ENCODE measurements at regions not wholly inside any gene's neighbourhood (a gene's known extent, or its start where the extent isn't known, plus 50 kb on each side); places are given as distances from the start of the nearest gene placed in this dataset.

DNA sequence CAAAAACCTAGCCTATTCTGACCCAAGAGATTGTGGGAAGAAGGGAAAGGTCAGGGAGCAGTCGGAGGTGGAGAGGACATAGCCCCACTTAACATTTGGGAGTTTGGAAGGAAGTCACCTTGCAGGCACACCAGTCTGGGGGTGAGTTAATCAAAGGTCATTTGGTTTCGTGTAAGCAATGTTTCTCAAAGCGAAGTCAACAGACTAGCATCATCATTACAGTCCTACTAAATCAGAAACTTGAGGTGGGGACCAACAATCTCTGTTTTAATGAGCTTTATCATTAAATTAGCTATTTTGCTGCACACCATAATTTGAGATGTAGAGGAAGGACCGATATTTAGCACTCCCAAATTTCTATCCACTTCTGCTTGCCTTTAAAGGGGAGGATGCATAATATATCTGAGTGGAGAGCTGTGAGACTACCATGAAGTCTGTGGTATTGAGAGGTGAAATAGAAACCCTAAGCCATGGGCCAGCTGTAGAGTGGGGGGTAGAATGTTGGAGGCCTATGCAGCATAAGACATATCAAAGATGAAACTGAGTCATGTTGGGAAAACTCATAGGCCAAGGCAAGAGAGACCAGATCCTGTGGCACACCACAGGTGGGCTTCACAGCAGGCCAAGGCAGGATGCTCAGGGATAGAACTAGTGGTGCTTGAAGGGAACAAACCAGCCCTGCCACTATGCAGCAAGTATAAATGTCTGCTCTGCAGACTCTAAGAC is 141.7 kb upstream of the ANKFN1 start:
- DNase-seq: peak; percentile 20

DNA sequence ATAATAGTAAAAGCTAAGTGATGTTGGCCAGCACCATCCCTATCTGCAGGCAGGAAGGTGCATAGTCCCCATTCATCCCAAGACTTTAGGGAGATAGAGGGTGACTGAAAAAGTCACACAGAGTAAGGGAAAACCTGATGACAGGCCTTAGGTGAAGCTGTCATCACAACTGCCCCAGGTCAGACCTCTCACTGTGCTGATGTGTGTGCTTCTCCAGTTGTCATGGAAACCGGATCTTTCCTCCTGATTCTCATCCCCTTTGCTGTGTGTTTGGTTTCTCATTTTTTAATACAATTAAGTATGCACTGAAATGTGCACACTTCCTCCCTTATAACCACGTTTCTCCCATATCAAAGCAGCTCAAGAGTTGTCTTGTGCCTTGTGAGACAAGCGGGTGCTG is 135.1 kb upstream of the ANKFN1 start:
- DNase-seq: no peak

DNA sequence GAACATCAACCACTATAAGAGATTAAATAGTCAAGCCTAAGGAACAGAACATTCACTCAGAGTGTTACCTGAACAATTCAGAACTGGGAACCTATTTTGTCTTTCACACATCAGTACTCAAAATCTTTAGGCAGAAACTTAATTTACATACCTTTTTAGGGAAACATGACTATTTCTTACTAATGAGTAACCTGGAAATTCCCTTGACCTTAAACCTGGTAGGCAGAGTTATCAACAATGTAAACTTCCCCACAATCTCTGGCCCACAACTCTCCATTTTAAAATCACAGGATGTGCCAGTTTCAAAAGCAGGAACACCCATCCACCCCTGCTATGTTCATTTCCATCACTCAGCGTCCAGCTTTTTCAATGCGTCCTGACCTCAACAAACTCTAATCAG is 132.9 kb upstream of the ANKFN1 start:
- peak; percentile 38 for DNase-seq

DNA sequence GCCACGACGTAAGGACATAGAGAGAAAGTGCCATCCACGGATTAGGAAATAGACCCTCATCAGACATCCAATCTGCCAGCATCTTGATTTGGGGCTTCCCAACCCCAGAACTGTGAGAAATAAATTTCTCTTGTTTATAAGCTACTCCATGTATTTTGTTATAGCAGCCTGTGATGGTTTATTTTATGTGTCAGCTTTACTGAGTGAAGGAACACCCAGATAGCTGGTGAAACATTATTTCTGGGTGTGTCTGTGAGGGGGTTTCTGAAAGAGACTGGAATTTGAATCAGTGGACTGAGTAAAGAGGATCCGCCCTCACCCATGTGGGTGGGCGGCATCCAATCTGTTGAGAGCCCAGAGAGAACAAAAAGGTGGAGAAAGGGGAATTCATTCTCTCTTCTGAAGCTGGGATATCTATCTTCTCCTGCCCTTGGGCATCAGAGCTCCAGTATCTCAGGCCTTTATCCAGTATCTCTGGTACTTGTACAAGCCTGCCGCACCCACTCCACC is 131.5 kb upstream of the ANKFN1 start:
- DNase-seq: no peak

DNA sequence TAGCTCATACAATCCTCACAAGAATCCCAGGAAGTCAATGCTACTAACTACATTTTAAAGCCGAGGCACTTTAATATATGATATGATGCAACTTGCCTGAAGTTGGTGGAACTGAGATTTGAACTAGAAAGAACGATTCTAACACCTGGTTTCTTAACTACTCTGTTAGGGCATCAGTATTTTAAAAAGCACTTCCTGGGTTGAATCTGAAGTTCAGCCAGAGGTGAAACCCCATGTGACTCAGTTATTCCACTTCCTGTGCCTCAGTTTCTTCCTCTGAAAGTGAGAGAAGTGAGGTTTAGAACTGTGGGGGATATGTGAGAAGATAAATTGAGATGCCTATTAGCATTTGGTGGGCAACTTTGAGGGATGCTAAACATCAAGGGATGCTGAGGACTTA is 129.4 kb upstream of the ANKFN1 start:
- DNase-seq: peak; percentile 51

DNA sequence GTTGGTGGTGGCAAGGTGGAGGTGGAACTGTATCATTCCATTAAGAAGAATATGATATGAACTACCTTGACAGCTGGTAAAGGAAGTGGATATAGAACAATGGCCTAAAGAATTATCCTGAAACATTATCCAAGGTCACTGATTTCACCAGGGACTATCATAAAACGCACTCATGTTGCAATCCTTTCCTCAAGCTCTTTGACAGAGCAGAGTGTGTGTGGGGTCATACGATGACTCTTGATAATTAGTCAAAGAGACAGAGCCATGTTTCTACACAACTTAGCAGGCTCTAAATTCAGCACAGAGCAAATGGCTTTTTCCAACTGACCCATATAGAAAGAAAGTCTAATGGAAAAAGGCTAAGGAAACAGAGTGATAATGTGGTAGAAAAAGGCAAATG is 126.4 kb upstream of the ANKFN1 start:
- DNase-seq: no peak

DNA sequence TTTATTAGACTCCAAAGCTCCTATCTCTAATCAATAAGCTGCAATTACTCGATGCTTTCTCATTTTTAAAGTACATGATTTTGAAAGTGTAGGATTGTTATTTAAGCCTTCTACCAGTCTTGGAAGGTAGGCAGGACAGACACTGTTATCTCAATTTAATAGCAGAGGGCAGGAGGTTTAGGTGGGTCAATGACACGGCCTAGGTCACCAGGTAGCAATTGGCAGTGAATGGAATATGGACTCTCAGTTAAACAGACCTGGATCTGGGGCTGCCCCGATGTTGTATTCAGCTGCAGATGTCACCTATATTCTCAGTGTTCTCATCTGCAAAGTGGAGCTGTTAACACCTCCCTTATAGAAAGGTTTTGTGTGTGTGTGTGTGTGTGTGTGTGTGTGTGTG is 124.4 kb upstream of the ANKFN1 start:
- no peak for DNase-seq

DNA sequence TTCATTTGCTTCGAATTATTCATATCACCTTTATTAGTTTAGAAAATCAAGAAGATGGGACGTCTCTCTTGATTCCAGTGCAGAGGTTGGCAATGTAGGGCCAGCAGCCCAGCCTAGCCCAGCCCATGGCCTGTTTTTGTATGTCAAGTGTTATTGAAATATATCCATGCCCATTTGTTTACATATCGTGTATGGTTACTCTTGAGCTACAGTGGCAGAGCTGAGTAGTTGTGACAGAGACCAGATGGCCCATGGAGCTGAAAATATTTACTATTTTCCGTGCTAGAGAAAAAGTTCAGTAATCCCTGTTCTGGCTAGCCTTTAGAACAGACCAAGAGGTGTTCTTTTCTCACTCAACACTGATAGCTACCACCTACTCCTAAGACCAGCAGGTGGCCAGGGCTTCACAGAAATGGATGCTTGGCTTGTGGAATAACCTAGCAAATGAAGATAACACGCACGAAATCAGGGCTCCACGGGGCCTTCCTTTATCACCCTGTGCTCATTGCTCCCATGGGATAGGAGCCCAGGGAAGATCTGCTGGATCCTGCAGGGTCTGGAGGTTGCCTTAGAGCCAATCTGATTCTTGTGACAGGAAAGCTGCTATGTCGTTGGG is 123.2 kb upstream of the ANKFN1 start:
- DNase-seq: no peak

DNA sequence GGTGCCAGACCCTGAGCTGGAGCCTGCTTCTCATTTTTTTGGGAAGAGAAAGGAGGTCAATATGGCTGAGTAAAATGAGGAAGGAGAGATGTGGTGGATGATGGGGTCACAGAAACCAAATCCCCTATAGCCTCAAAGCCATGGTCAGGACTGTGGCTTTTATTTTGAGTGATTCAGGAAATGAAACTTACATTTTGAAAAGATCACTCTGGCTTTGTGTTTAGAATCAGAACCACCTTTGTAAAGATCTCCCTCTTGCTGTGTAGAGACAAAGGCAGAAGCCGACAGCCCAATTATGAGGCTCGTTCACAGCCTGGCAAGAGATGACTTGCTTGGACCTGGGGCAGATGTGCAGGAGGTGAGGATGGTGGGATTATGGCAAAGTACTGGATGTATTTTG is 121.6 kb upstream of the ANKFN1 start:
- peak; percentile 10 for DNase-seq

DNA sequence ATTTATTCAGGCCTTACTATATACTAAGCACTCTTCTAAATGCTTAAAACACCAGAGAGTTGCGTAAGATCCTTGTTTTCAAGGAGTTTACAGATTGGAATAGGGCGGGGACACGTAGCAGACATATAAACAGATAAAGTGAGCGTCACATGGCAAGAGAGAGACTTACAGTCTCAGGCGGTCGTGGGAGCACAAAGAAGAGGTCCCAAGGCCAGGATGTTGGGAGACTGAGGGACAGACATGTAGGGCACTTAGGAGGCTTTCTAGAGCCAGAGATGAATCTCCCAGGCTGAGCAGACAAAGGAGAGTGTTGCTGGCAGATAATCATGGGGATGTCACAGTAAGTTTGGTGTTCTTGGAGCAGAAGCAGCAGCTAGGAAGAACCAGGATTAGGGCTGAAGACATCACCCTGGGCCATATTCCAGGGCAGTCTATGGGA is 119.1 kb upstream of the ANKFN1 start:
- DNase-seq: no peak

DNA sequence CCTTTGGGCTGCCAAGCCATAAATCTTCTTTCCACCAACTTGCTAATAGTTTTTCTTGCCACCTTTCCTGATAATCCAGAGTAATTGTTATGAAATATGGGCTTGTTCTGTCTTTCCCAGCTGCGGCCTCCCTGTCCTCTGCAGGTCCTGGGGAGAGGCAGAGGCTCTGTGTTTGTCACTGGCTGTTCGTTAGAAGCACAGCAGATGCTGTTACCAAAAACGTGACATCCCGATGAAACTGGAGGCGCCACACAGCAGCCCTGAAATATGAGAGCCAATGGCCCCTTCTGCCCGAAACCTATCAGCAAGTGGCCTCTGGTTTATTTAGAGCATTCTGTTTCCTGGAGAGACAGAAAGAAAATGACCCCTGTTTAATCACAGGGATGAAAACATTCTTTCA is 115.1 kb upstream of the ANKFN1 start:
- DNase-seq: no peak

DNA sequence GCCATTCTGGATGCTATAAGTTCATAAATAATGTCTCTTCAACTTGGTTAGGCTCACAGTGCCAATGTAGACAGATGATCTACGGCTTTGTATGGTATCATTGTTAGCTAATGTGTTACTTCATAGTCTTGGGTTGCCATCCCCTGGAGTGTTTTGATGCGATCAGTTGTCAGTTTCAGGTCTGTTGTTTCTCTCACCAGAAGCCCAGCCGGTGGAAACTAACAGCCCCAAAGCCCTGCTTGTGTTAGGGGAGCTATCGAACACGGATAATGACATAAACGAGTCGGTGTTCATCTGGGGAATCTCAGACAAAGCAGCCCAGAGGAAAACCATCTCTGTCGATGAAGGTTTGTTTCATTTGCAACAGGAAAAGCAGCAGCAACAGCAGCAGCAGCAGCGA is 107.4 kb upstream of the ANKFN1 start:
- DNase-seq: no peak

DNA sequence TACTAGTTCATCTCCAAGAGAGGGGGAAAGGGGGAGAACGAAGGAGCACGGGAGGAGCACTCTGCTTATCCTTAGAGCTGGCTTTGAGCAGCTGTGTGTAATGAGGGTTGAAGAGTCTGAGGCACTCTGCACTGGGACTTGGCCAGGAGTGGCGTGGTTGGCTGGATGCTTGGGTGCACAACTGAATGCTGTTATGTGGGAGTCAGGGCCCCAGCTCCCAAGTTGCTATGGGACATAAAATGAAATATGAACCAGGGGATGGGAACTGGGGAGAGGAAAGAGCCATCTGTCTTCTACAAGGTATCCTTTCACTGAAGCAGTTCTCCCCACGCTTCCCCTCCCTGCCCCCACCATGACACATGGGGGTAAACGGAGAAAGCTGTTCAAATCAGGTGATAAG is 105.9 kb upstream of the ANKFN1 start:
- DNase-seq: no peak

DNA sequence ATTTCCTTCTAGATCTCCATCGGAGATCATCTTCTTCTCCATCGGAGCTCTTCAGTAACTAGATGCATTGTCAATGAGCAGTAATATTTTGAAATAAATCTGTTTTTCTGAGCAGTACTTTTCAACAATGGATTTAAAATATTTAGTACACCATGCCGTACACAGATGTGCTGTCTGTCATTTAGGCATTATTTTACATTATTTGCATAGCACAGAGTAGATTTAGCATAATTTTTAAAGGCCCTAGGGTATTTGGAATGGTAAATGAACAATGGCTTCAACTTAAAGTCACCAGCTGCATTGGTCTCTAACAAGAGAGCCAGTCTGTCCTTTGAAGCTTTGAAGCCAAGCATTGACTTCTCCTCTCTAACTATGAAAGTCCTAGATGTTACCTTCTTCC is 95.4 kb upstream of the ANKFN1 start:
- DNase-seq: no peak

DNA sequence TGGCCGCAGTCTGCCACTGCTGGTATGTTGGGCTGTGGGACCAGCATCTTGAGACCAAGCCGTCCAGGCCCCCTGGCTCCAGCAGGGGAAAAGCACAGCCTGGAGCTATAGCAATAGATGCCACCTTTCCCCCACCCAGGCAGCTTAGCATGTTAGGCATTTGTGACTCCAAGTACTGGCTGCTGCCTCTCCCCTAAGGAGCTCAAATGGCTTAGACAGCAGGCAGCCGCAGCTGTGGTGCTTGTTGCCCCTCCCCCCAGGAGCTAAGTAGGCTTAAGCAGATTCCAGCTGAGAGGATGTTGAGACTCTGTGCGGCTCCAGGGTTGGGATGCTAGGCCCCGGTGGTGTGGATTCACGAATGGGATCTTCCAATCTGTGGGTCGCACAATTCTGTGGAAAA is 88.8 kb upstream of the ANKFN1 start:
- DNase-seq: no peak

DNA sequence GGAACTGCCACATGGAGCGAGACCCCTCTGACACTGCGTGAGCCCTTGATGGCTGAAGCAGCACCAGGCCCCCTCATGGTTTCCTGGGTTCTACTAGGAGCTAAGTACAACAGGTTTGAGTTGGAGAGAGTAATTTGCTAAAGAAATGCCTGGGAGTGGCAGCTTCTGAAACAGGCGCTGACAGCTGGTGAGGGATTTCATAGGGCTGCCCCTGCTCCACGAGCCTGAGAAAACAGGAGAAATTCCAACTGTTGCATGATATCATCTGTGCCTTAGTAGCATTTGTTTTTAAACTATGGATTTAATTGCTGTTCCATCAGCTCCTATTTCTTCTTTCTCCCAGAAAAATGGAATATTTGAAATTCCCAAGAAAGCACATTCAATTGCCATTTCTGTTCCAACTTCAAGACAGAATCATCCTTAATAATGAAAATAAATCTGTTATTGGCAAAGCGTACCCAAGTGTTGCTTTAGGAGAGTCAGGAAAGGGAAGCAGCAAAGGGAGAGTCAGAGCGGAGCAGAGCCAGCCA is 78.8 kb upstream of the ANKFN1 start:
- DNase-seq: no peak

DNA sequence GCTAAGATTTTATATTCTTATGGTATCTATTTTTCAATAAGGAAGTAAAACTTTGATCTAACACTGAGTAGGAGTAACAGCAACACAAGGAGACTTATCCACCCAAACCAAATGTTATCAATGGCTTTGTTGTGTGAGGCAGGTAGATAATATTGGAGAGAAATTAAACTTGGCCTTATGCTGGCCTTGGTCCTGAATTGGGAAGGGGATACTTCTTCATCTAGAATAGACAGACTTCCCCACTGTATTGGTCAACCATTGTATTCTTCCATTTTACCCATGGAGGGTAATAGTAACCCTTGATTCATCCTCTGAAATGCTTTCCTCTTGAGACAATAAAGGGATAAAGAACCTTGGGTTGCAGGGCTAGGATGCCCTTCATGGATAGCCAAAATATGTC is 76.3 kb upstream of the ANKFN1 start:
- DNase-seq: no peak

DNA sequence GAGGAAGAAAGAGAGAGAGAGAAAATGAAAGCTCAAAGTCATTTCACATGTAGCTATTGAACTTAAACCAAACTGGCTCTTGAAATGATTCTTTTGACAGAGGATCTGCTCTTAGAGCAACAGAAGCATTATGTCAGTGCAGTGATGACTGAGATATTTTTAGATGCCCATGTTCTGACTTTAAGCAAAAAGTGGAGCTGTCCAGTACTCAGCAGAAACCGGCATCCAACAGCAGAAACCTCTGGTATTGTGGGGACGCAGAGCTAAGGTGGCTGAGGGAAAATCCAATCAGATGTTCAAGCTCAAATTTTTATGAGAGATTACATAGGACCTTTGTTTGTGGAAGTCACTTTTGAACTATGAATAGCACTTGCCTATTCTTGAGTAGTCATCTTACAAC is 69.8 kb upstream of the ANKFN1 start:
- DNase-seq: no peak

DNA sequence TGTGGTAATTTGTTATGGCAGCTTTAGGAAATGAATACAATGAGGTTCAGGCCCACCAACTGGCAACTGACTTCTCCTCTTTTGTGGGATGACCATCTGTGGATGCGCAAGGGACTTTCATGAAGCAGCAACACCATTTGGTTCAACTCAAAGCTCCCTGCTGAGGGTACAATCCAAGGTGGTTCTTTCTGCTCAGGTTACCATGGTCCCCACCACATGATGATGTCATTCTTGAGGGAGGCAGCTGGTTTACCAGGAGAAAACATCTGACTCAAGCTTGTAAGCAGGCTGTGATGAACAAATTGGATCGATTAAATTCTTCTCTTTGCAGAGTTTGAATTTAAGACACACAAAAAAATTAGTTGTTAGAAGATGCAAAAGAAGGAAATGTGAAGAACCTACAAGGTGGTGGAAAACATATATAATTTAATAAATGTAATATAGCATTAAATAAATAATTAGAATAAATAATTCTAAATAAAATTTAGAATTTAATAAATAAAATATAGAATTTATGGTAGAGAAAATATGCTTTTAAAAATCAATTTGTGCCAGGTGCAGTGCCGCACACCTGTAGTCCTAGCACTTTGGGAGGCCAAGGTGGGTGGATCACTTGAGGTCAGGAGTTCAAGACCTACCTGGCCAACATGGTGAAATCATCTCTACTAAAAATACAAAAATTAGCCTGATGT is 67.6 kb upstream of the ANKFN1 start:
- no peak for DNase-seq

DNA sequence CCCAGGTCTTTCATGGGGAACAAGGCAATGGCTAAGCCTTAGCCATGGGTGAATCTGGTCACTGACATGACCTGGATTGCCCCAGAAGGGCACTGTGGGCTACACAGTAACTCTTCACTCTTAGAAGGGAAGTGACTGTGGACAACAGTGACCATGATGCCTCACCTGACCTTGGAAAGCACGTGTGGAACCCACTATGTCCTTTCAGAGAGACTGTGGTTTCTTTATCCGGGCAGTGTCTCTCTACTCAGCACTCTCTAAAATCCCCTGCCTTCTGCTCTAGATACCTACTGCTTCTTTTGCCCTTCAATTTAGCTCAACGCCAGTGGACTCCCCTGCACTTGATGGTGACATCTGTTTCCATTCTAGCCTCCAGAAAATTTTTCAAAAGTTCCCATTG is 66.1 kb upstream of the ANKFN1 start:
- no peak for DNase-seq

DNA sequence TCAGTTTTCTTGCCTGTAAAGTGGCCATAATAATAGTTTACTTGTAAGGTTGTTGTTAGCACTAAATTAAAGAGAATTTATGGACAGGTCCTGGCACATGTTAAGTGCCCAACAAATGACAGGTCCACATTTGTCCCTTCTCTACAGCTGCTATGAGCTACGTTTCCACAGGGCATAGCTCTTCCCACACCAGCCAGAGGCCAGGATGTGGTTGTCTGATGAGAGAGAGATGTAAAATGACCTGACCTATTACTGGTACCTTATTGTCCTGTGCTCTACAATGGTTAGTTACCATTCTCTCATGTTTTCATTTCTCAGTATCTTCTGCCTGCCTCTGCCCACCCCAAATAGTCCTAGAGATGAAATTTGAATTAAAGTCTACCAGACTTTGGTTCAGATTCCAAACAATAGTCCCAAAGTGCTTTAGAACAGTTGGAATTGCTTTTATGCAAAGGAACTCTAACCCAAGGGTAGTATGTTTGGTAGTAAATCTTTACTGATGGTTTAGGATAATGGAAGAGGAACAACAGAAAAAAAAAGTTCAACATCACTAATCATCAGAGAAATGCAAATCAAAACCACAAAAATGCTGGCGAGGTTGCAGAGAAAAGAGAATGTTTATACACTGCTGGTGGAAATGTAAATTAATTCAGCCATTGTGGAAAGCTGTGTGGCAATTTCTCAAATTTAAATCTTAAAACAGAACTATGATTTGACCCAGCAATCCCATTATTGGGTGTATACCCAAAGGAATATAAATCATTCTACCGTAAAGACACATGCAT is 57.1 kb upstream of the ANKFN1 start:
- no peak for DNase-seq

DNA sequence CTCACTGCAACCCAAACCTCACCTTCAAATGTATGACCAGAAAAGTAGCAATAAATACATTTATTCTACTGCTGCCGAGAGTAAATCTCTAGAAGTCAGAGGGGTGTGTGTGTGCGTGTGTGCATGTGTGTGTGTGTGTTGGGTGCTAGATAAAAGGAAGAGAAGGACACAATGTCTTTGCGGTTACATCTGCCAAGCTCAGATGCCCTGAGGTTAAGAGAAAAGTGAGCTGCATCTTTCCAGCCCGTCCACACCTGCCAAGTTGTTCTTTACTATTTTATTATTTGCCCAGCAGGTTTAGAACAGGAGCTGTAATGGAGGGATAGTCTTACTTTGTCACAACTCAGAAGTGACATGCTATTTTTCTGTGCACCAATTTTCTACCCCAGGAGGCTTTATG is 54.5 kb upstream of the ANKFN1 start:
- no peak for DNase-seq

DNA sequence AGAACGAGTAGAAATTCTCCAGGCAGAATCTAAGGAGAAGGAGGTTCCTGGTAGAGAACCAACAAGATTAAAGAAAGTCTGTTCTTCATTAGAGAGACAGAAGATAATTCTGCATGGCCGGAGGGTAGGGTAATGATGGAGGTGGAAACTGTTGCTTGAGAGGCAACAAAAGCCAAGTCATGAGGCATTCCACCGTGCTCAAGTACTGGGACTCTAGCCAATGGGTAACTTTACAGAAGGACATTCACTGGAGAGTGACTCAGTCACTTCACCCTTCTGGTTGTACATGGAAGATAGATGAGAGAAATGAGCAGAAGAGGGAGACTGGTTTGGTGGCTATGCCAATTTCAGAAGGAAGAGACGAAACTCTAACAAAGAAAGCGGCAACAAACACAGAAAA is 53.6 kb upstream of the ANKFN1 start:
- no peak for DNase-seq

All from activated CD4-positive, alpha-beta T cell treated with anti-CD3 and anti-CD28 coated beads, Interleukin-10, Interleukin-2, amounts not matched to agents 100 ng/mL and 50 ng/mL, durations not matched to agents 16 hours and 8 hours (primary cell).